SK-N-SH (cell line): ENCODE measurements at regions not wholly inside any gene's neighbourhood (a gene's known extent, or its start where the extent isn't known, plus 50 kb on each side); places are given as distances from the start of the nearest gene placed in this dataset.

ENCODE experiments used
- CTCF ChIA-PET: fragments of 300-600, 350-600 bp; formaldehyde crosslinking; extraction: SDS; loops from one replicate; lab custom pipeline; 2021; lab: Yijun Ruan, JAX
- POLR2A ChIA-PET: fragments of 350-600 bp; sonication (Branson Sonifier 250); formaldehyde crosslinking; extraction: SDS; loops from one replicate; lab custom pipeline; 2020; ENCODE audit warnings: antibody characterized with exemption, inconsistent platforms; lab: Yijun Ruan, JAX
- DNase-seq: peaks from one replicate; pipeline ENCODE4 v3.0.0; 2012
- H2AFZ ChIP-seq: fragments of 200-600 bp; sonication (generic); 2 replicates; pipeline ENCODE4 v1.8.1; 2016; ENCODE audit warnings: antibody characterized with exemption, mild to moderate bottlenecking, low read depth
- H3F3A ChIP-seq: fragments of 200-600 bp; sonication (generic); replicated peaks from 2 replicates; pipeline ENCODE3; 2016; ENCODE audit warnings: antibody characterized with exemption, mild to moderate bottlenecking; ENCODE audit not compliant: insufficient read depth
- H3K27ac ChIP-seq, 2 experiments: fragments of 200-500 bp in 1 of 2; fragments of 200-600 bp in 1 of 2; sonication (Bioruptor generic) in 1 of 2; sonication (generic), shearing (Covaris generic) in 1 of 2; 2 replicates each; pipeline versions ENCODE4 v1.5.1 to v1.6.1; 2014 to 2016; ENCODE audit warnings: low read depth in 2 of 2, inconsistent platforms in 1 of 2, low read length in 1 of 2, mild to moderate bottlenecking in 1 of 2, mixed read lengths in 1 of 2
- H3K27me3 ChIP-seq: fragments of 200-600 bp; sonication (generic), shearing (Covaris generic); 2 replicates; pipeline ENCODE4 v1.6.1; 2016; ENCODE audit warnings: mixed run types; ENCODE audit not compliant: insufficient read depth
- H3K36me3 ChIP-seq, 2 experiments: fragments of 200-500 bp in 1 of 2; fragments of 200-600 bp in 1 of 2; sonication (Bioruptor generic) in 1 of 2; sonication (generic) in 1 of 2; replicated peaks in 1 of 2; 2 replicates each; pipeline versions ENCODE3 to v1.5.1; 2014 to 2016; ENCODE audit warnings: low read length in 1 of 2, mild to moderate bottlenecking in 1 of 2; ENCODE audit not compliant: insufficient read depth in 2 of 2, control insufficient read depth in 1 of 2
- H3K4me1 ChIP-seq, 2 experiments: fragments of 200-500 bp in 1 of 2; fragments of 200-600 bp in 1 of 2; sonication (Bioruptor generic) in 1 of 2; sonication (generic), shearing (Covaris generic) in 1 of 2; 2 replicates each; pipeline versions ENCODE4 v1.5.1 to v1.6.1; 2014 to 2016; ENCODE audit warnings: low read depth in 1 of 2, low read length in 1 of 2, mixed run types in 1 of 2; ENCODE audit not compliant: insufficient read depth in 2 of 2, control insufficient read depth in 1 of 2
- H3K4me2 ChIP-seq: fragments of 200-600 bp; sonication (generic), shearing (Covaris generic); 2 replicates; pipeline ENCODE4 v1.6.1; 2017; ENCODE audit warnings: mixed run types
- H3K4me3 ChIP-seq, 2 experiments: fragments of 200-500 bp in 1 of 2; fragments of 200-600 bp in 1 of 2; sonication (Bioruptor generic) in 1 of 2; sonication (generic), shearing (Covaris generic) in 1 of 2; 2 replicates each; pipeline versions ENCODE4 v1.5.1 to v1.8.1; 2014 to 2016; ENCODE audit warnings: low read depth in 2 of 2, inconsistent platforms in 1 of 2, low read length in 1 of 2, mild to moderate bottlenecking in 1 of 2, mixed read lengths in 1 of 2, moderate library complexity in 1 of 2
- H3K79me2 ChIP-seq: fragments of 200-600 bp; sonication (generic); 2 replicates; pipeline ENCODE4 v1.8.1; 2017; ENCODE audit warnings: mild to moderate bottlenecking; ENCODE audit not compliant: insufficient read depth
- H3K9ac ChIP-seq: fragments of 200-600 bp; sonication (generic); 2 replicates; pipeline ENCODE4 v1.6.1; 2017; ENCODE audit warnings: mixed run types
- H3K9me2 ChIP-seq: fragments of 200-600 bp; sonication (generic); 2 replicates; pipeline ENCODE4 v1.6.1; 2017; ENCODE audit warnings: mixed run types
- H3K9me3 ChIP-seq: fragments of 200-600 bp; sonication (generic); 2 replicates; pipeline ENCODE4 v1.6.1; 2017; ENCODE audit warnings: mixed run types, mild to moderate bottlenecking, moderate library complexity
- H4K20me1 ChIP-seq: fragments of 200-600 bp; sonication (generic); 2 replicates; pipeline ENCODE4 v1.6.1; 2017; ENCODE audit warnings: mild to moderate bottlenecking, mixed run types; ENCODE audit not compliant: insufficient read depth
- CHD2 ChIP-seq: fragments of 150-350 bp; IDR thresholded peaks from 2 replicates; pipeline ENCODE4 v1.6.1; 2018; ENCODE audit warnings: low read length; ENCODE audit not compliant: partially characterized antibody
- FOSL2 ChIP-seq: IDR thresholded peaks from 2 replicates; pipeline ENCODE4 v1.4.0; 2012; ENCODE audit warnings: low read depth, mild to moderate bottlenecking, moderate library complexity, borderline replicate concordance
- FOXJ3 ChIP-seq: sonication (generic); formaldehyde crosslinking; IDR thresholded peaks from 2 replicates; pipeline ENCODE4 v1.5.1; 2020; ENCODE audit warnings: mild to moderate bottlenecking, missing genetic modification reagents
- MXI1 ChIP-seq: IDR thresholded peaks from 2 replicates; pipeline ENCODE4 v1.6.1; 2012; ENCODE audit warnings: mild to moderate bottlenecking, low read depth, low read length, improper control_type of control experiment
- NFIC ChIP-seq: IDR thresholded peaks from 2 replicates; pipeline ENCODE4 v1.4.0; 2012; ENCODE audit warnings: borderline replicate concordance
- PBX3 ChIP-seq: IDR thresholded peaks from 2 replicates; pipeline ENCODE4; 2012
- POLR2AphosphoS5 ChIP-seq: IDR thresholded peaks from 2 replicates; pipeline ENCODE4 v1.6.1; 2012; ENCODE audit warnings: low read depth, low read length
- RCOR1 ChIP-seq: fragments of 150-350 bp; IDR thresholded peaks from 2 replicates; pipeline ENCODE4 v1.6.1; 2017; ENCODE audit warnings: antibody characterized with exemption, low read length
- RFX5 ChIP-seq: IDR thresholded peaks from 2 replicates; pipeline ENCODE4 v1.6.1; 2012; ENCODE audit warnings: mild to moderate bottlenecking, improper control_type of control experiment, low read length
- RXRA ChIP-seq: IDR thresholded peaks from 2 replicates; pipeline ENCODE4 v1.4.0; 2012; ENCODE audit warnings: low read depth, mild to moderate bottlenecking, borderline replicate concordance
- SIN3A ChIP-seq: IDR thresholded peaks from 2 replicates; pipeline ENCODE4 v1.6.1; 2012; ENCODE audit warnings: low read depth, mild to moderate bottlenecking, low read length, moderate library complexity, borderline replicate concordance
- SMC3 ChIP-seq: IDR thresholded peaks from 2 replicates; pipeline ENCODE4 v1.6.1; 2012; ENCODE audit warnings: low read depth, low read length, improper control_type of control experiment
- TEAD4 ChIP-seq: IDR thresholded peaks from 2 replicates; pipeline ENCODE4 v1.4.0; 2012; ENCODE audit warnings: mild to moderate bottlenecking, borderline replicate concordance; ENCODE audit not compliant: insufficient read depth
- USF1 ChIP-seq: IDR thresholded peaks from 2 replicates; pipeline ENCODE4 v1.4.0; 2012; ENCODE audit warnings: low read depth, borderline replicate concordance
- TF ChIP-seq, protein P1 (sequence below): IDR thresholded peaks from 2 replicates; pipeline ENCODE4 v1.6.1; 2012; ENCODE audit warnings: mild to moderate bottlenecking, low read depth, low read length, moderate library complexity

DNA sequence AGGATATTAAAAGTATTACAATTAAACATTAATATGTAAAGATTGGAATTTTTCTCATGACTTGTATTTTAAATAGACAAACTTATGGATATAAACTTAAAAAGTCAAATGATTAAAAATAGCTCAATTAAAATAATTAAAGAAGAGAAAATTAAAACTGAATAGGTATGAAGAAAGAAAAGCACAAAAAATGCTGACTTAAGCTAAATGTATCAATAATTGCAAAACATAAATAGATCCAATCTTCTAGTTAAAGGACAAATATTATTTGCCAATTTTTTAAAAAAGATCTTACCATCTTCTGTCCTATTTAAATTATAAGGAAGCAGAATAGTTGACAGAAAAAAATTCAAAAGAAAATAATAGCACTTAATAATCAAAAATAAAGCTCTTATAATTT lies 646.3 kb upstream of the ANKRD30A start:
- Histone ChIP-seq H3K9ac (no peak overlapping the region), H2AFZ (no peak overlapping the region), H3K4me2 (no peak overlapping the region), H3K4me3 (no peak overlapping the region), H3K4me1 (no peaks in the 10 kb centered on the region), H3K27ac (no peak overlapping the region), H3K9me3 (peaks cover 3% of the 10 kb centered on the region), H3K27me3 (no peaks in the 10 kb centered on the region), H3K36me3 (no peaks in the 10 kb centered on the region), H3K9me2 (0 out of 2 replicates have a peak, but pooled peaks cover 3% of the 10 kb centered on the region), H3K79me2 (no peaks in the 10 kb centered on the region), H3F3A (peaks cover 3% of the 10 kb centered on the region), H4K20me1 (no peaks in the 10 kb centered on the region)
- no peak for DNase-seq
- CTCF ChIA-PET: no interaction called here
- POLR2A ChIA-PET: no interaction called here
- no peak for TF ChIP-seq NFIC
- no peak for TF ChIP-seq SMC3
- TF ChIP-seq MXI1: no peak
- no peak for TF ChIP-seq SIN3A
- TF ChIP-seq, protein P1, sequence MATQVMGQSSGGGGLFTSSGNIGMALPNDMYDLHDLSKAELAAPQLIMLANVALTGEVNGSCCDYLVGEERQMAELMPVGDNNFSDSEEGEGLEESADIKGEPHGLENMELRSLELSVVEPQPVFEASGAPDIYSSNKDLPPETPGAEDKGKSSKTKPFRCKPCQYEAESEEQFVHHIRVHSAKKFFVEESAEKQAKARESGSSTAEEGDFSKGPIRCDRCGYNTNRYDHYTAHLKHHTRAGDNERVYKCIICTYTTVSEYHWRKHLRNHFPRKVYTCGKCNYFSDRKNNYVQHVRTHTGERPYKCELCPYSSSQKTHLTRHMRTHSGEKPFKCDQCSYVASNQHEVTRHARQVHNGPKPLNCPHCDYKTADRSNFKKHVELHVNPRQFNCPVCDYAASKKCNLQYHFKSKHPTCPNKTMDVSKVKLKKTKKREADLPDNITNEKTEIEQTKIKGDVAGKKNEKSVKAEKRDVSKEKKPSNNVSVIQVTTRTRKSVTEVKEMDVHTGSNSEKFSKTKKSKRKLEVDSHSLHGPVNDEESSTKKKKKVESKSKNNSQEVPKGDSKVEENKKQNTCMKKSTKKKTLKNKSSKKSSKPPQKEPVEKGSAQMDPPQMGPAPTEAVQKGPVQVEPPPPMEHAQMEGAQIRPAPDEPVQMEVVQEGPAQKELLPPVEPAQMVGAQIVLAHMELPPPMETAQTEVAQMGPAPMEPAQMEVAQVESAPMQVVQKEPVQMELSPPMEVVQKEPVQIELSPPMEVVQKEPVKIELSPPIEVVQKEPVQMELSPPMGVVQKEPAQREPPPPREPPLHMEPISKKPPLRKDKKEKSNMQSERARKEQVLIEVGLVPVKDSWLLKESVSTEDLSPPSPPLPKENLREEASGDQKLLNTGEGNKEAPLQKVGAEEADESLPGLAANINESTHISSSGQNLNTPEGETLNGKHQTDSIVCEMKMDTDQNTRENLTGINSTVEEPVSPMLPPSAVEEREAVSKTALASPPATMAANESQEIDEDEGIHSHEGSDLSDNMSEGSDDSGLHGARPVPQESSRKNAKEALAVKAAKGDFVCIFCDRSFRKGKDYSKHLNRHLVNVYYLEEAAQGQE: no peak
- TF ChIP-seq FOXJ3 (CRISPR knock-in tag): no peak
- no peak for TF ChIP-seq PBX3
- no peak for TF ChIP-seq CHD2
- TF ChIP-seq USF1: no peak
- TF ChIP-seq RXRA: no peak
- TF ChIP-seq POLR2AphosphoS5: no peak
- TF ChIP-seq RCOR1: no peak
- TF ChIP-seq TEAD4: no peak
- no peak for TF ChIP-seq FOSL2
- TF ChIP-seq RFX5: no peak
